ACC112 (cell line): ENCODE measurements at regions not wholly inside any gene's neighbourhood (a gene's known extent, or its start where the extent isn't known, plus 50 kb on each side); places are given as distances from the start of the nearest gene placed in this dataset.

Source experiments
- H2AFZ ChIP-seq: fragments of 200-600 bp; sonication (generic); one replicate; pipeline ENCODE4 v1.6.0; 2017; ENCODE audit warnings: antibody characterized with exemption, low read length; ENCODE audit not compliant: unreplicated experiment
- H3K27ac ChIP-seq: fragments of 200-600 bp; sonication (generic); 2 replicates; pipeline ENCODE4 v1.5.1; 2014; ENCODE audit warnings: low read depth, mild to moderate bottlenecking, antibody characterized with exemption, low read length, moderate library complexity
- H3K27me3 ChIP-seq: fragments of 200-600 bp; sonication (generic); 2 replicates; pipeline ENCODE4 v1.6.1; 2014; ENCODE audit warnings: mild to moderate bottlenecking, antibody characterized with exemption, low read length, moderate library complexity, mixed read lengths; ENCODE audit not compliant: insufficient read depth
- H3K36me3 ChIP-seq: fragments of 200-600 bp; sonication (generic); 2 replicates; pipeline ENCODE4 v1.6.1; 2016; ENCODE audit warnings: mild to moderate bottlenecking, antibody characterized with exemption, low read length, moderate library complexity, mixed read lengths; ENCODE audit not compliant: insufficient read depth
- H3K4me1 ChIP-seq: fragments of 200-600 bp; sonication (generic); one replicate; pipeline ENCODE4 v1.6.1; 2016; ENCODE audit warnings: low read length, mixed read lengths; ENCODE audit not compliant: insufficient read depth, unreplicated experiment, control insufficient read depth
- H3K4me3 ChIP-seq: fragments of 200-600 bp; sonication (generic); 2 replicates; pipeline ENCODE4 v1.5.1; 2014; ENCODE audit warnings: mild to moderate bottlenecking, low read depth, low read length
- H3K79me2 ChIP-seq: fragments of 200-600 bp; sonication (generic); one replicate; pipeline ENCODE4 v1.6.0; 2016; ENCODE audit warnings: low read length; ENCODE audit not compliant: control insufficient read depth, unreplicated experiment, insufficient read depth

DNA sequence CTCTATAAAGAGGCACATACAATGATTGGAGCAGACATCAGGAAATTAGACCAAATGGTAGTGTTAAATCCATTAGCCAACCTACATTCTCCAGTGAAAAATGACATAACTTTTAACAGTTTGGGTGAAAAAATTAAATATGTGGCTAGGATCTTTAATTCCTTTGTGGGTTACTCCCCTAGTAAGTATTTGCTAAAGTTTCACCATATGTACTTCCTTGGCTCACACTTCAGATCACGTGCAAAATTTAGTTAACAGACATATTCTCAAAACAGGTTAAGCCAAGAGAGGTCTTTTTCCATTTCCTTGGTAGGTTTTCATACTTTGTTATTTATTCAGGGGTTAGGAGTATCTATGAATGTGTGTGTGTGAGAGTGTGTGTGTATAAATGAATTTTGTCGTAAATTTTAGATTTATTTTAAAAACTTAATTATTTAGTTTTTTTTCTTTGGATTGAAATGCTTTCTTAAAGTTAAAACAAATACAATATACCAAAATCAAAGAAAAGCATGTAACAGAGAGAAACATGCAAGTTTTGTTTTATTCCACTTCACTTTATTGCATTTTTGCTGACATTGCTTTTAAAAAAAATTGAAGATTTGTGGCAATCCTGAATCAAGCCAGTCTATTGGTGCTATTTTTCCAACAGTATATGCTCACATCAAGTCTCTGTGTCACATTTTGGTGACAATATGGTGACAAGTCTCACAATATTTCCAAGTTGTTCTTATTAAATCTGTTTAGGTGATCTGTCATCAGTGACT lies 258.7 kb downstream of the FLRT2 start:
- Histone ChIP-seq H3K4me1 (no peaks in the 10 kb centered on the region), H3K79me2 (no peaks in the 10 kb centered on the region)

DNA sequence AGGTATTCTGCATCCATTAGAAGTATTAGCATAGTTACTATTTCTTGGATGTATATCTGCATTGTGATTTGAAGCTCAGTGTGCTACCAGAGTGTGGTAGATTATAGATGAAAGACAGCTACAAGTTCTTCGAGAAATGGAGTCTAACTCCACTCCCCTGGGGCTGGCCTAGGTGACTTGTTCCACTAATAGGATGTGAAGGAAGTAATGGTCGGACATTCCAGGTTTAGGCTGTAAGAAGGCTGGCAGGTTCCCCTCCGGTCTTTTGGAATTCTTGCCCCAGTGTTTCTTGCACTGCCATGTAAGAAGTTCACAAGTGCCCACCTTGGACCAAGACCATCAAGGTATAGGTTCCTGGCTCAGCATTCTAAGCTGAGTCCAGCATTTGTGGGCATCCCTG lies 236.4 kb downstream of the FLRT2 start:
- no peaks in the 10 kb centered on the region for H3K79me2 ChIP-seq
- H3K27me3 ChIP-seq: no peaks in the 10 kb centered on the region
- no peak overlapping the region for H2AFZ ChIP-seq
- H3K36me3 ChIP-seq: no peaks in the 10 kb centered on the region
- H3K27ac ChIP-seq: no peak overlapping the region
- no peaks in the 10 kb centered on the region for H3K4me1 ChIP-seq
- H3K4me3 ChIP-seq: no peak overlapping the region

More for the DNA sequence above, 258.7 kb downstream of the FLRT2 start:
- H3K27ac ChIP-seq: no peak overlapping the region
- no peak overlapping the region for H2AFZ ChIP-seq
- no peak overlapping the region for H3K4me3 ChIP-seq
- no peaks in the 10 kb centered on the region for H3K36me3 ChIP-seq
- no peaks in the 10 kb centered on the region for H3K27me3 ChIP-seq

DNA sequence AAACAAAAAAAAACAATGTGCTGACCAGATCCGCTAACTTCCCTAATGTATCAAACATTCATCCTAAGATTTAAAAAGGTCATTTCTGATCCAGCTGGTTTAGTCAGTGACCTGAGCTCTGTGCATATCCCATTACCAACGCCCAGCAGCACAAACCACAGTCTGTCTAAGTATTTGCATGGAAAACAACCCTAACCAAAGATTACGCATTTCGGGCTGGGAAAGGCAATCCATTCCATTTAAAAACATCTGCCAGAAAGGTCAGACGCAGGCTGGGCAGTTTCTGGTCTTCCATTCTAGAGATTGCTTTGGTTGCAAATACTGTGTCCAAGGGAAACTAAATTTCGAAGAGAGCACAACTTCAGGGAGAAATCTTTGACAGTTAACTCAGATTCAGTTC lies 234.9 kb downstream of the FLRT2 start:
- Histone ChIP-seq H3K4me3 (no peak overlapping the region), H3K27ac (no peak overlapping the region), H3K4me1 (no peaks in the 10 kb centered on the region), H3K27me3 (no peaks in the 10 kb centered on the region), H2AFZ (no peak overlapping the region), H3K36me3 (no peaks in the 10 kb centered on the region), H3K79me2 (no peaks in the 10 kb centered on the region)

DNA sequence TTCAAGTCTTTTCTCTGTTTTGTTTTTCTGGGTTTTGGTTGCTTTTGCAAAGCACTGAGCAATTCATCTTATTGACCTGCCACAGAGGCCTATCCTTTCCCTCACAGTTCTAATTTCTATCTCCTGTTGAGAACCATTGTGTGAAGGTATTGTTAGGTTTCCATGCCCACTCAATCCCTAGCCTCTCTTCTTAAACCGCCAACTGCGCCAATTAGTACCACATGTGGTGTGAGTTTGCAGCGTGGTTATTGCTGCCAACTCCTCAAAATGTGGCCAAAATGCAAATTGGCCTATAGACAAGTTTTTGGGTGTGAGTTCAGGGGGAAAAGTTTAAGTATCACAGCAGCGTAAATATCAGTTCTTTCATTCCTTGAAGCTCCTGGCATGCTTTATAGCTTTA lies 232.6 kb downstream of the FLRT2 start:
- Histone ChIP-seq H3K4me3 (no peak overlapping the region), H3K4me1 (no peaks in the 10 kb centered on the region), H3K27ac (no peak overlapping the region), H2AFZ (no peak overlapping the region), H3K36me3 (no peaks in the 10 kb centered on the region), H3K27me3 (no peaks in the 10 kb centered on the region), H3K79me2 (no peaks in the 10 kb centered on the region)

DNA sequence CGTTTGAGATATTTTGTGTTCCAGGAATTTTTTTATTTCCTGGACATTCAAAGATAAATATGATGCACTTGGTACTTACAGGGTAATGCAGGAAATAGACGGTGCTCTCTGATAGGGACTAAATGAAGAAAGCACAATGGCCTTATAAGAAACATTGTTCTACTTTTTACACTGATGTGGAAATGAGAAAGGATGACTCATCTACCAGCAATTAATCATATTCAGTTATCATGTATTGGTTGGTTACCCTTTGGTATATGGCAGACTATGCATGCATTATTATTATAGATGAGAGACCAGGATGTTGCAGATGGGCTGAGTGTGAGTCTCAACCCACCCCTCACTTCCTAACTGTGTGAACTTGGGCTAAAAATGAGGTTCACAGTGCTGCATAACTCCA lies 222.2 kb downstream of the FLRT2 start:
- no peak overlapping the region for H3K4me3 ChIP-seq
- no peaks in the 10 kb centered on the region for H3K4me1 ChIP-seq
- H3K36me3 ChIP-seq: no peaks in the 10 kb centered on the region
- H3K79me2 ChIP-seq: no peaks in the 10 kb centered on the region
- H3K27ac ChIP-seq: no peak overlapping the region
- H3K27me3 ChIP-seq: no peaks in the 10 kb centered on the region
- H2AFZ ChIP-seq: no peak overlapping the region

DNA sequence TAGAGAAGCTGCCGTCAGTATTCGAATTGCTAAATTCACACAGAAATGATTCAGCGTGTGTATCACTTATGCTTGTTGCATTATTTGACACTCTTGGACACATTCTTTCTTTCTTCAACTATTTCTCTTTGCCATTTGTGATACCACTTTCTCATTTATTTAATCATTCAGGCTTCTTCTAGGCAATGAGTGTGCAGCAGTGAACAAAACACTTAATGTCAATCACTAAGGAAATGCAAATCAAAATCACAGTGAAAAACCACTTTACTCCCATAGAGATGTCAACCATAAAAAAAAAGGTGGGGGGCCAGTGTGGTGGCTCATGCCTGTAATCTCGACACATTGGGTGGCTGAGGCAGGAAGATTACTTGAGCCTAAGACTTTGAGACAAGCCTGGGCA lies 214.6 kb downstream of the FLRT2 start:
- Histone ChIP-seq H3K4me1 (no peaks in the 10 kb centered on the region), H3K79me2 (no peaks in the 10 kb centered on the region), H3K27ac (no peak overlapping the region), H3K4me3 (no peak overlapping the region), H2AFZ (no peak overlapping the region), H3K27me3 (no peaks in the 10 kb centered on the region), H3K36me3 (no peaks in the 10 kb centered on the region)

DNA sequence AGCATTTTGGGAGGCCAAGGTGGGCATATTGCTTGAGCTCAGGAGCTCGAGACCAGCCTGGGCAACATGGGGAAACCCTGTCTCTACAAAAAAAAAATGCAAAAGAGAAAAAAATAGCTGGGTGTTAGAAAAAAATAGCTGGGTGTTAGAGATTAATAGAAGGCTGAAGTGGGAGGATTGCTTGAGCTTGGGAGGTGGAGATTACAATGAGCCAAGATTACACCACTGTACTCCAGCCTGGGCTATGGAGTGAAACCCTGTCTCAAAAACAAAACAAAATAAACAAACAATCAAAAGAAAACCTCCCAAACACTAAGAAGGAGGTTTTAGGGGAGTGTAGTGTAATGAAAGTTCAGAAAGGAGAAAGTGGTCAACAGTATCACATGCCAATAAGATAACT lies 202.1 kb downstream of the FLRT2 start:
- Histone ChIP-seq H3K27me3 (no peaks in the 10 kb centered on the region), H3K4me3 (no peak overlapping the region), H3K4me1 (no peaks in the 10 kb centered on the region), H3K79me2 (no peaks in the 10 kb centered on the region), H3K27ac (no peak overlapping the region), H3K36me3 (no peaks in the 10 kb centered on the region), H2AFZ (no peak overlapping the region)

DNA sequence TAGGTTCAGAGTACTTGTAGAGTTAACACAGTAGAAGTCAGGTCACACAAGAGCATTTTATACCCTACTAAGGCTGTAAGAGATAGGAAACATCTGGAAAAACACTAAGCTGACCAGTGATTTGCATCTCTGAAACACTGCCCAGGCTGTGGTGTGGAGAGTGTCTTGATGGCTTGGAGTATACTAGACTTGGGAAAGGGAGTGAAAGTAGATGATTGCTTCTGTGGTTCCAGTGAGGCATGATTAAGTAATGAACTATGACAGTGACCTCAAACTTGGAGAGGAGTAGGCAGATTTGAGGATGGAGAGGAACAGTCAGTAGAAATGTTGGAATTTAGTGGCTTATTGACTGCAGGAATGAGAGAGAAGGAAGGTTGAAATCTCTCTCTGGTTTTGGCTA lies 201.2 kb downstream of the FLRT2 start:
- H3K4me3 ChIP-seq: no peak overlapping the region
- no peak overlapping the region for H2AFZ ChIP-seq
- no peaks in the 10 kb centered on the region for H3K4me1 ChIP-seq
- no peak overlapping the region for H3K27ac ChIP-seq
- no peaks in the 10 kb centered on the region for H3K79me2 ChIP-seq
- H3K27me3 ChIP-seq: no peaks in the 10 kb centered on the region
- no peaks in the 10 kb centered on the region for H3K36me3 ChIP-seq

DNA sequence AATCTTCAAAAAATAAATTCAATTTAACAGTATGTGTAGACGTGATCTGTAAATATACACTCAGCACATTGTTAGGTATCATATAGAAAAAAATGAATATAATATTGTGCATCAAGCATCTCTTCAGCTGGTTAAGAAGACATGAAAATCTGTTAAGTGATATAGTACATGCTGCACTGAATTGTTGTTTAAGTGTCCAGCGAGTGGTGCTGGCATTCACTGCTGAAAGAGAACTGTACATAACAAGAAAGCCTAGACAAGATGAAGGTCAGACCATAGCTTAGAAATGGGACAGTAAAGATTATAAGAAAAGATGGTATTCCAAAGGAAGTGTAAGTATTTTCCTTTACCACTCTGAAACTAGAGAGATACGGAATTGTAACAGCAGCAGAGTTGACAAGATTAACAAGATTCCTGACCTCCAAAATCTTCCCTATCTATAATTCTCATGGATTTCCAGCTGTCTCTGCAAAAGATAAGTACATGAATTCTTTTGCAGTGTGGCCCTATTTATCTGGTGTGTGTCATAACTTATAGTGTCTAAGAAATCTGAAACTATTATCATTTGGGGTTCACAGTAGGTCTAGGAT lies 198.6 kb downstream of the FLRT2 start:
- Histone ChIP-seq H3K79me2 (no peaks in the 10 kb centered on the region), H3K36me3 (no peaks in the 10 kb centered on the region)

DNA sequence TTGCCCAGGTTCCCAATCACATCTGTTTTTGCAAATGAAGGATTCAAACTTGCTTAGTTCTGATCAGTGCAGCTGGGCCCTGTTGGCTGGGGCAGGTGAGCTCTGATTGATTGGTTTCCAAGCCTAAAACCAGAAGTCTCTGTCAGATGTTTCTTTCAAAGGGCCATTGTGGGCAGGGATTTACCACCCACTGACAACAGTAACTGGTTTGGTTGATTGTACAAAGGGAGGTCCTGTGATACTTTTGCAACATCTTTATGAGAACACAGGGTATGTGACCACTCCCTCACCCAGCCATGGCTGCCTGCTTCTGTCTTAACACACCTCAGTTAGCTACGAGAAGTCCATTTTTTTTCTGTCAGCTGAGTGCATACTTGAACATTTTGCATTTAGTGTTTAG lies 184.1 kb downstream of the FLRT2 start:
- Histone ChIP-seq H3K4me1 (no peaks in the 10 kb centered on the region), H3K4me3 (no peak overlapping the region), H3K27me3 (no peaks in the 10 kb centered on the region), H2AFZ (no peak overlapping the region), H3K27ac (no peak overlapping the region), H3K79me2 (no peaks in the 10 kb centered on the region), H3K36me3 (no peaks in the 10 kb centered on the region)

More for the DNA sequence above, 198.6 kb downstream of the FLRT2 start:
- Histone ChIP-seq H3K27me3 (no peaks in the 10 kb centered on the region), H3K4me3 (no peak overlapping the region), H2AFZ (no peak overlapping the region), H3K4me1 (no peaks in the 10 kb centered on the region), H3K27ac (no peak overlapping the region)

DNA sequence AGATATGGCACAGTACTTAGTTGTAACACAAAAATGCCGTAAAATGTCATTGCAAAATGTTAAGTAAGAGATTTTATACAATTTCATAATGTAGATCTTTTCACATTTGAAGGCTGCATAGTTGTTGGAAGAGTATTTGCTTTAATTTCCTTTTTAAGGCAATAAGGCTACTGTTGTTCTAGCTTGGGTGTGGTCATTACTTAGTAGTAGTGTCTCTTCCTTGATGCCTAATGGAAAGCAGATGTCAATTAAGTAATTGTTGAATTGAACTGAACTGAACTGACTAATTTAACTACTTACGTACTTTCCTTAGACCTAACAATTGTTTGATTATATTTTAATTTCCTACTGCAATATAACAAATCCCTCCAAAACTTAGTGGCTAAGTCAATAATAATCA lies 181.7 kb downstream of the FLRT2 start:
- Histone ChIP-seq H3K36me3 (no peaks in the 10 kb centered on the region), H3K27me3 (no peaks in the 10 kb centered on the region), H2AFZ (no peak overlapping the region), H3K27ac (no peak overlapping the region), H3K79me2 (no peaks in the 10 kb centered on the region), H3K4me1 (no peaks in the 10 kb centered on the region), H3K4me3 (no peak overlapping the region)
